Amniotic stem cell (primary cell): ENCODE measurements at regions not wholly inside any gene's neighbourhood (a gene's known extent, or its start where the extent isn't known, plus 50 kb on each side); places are given as distances from the start of the nearest gene placed in this dataset.

ENCODE experiments used
- DNase-seq: peaks from one replicate; lab custom pipeline; 2025; lab: John Stamatoyannopoulos, UW

DNA sequence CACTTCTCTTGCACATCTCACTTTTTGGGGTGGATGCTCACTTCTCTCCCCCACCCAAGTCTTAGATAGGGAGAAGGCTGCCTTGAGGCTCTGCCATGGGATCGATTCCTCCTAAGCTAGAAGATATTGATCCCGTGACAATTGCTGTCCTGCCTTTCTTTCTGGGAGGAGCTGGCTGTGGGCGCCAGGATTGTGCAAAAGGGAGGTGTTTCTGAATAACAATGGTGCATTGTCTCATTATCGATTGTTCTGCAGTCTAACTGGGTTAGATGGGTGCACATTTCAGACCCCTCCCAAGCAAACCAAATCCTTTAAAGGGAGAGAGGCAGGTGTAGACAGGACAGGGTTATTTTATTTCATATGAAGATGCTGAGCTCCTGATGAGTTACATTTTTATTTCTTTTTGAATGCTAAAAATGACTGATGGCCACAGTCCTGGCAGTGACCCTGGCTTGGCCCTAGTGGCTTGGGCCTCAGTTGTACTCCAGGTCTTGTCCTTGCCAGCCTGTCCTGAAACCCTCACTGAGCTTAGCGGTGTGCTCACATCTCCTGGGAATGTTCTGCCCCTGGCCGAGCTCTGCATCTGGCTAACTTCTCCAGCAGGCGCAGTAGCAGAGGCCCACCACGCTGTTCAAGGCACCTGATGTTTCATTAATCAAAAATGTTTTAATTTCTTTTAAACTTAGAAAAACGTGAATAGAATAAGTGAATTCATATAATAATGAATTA lies 99.0 kb upstream of the KAZN start:
- DNase-seq, result no peak

DNA sequence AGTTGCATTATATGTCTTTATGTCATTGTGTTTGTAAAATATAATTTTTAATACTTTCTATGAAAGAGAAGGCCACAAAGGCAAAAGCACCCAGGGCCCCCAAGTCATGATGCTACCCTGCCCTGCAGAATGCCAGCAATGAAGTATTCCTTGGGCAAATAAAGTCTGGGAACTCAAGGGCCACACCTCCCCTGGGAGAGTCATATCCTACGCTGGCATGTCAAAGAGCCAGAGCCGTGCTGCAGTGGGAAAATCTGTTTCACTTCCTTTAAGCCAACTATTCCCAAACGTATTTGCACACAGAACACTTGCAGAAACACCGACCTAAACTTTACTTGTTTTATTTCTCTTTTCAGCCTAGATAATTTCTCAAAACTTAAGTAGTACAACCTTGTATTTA lies 98.4 kb upstream of the KAZN start:
- DNase-seq, result no peak

DNA sequence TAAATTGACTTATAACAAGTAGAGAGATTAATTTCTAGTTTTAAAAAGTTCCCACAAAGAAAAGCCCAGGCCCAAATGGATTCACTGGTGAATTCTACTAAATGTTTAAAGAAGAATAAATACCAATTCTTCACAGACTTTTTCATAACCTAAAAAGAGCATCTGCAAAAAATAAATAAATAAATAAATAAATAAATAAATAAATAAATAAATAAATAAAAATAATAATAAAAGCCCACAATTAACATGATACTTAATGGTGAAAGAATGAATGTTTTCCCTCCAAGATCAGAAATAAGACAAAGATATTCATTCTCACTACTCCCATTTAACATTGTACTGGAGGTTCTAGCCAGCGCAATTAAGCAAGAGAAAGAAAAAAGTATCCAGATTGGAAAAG lies 97.6 kb upstream of the KAZN start:
- no peak for DNase-seq

DNA sequence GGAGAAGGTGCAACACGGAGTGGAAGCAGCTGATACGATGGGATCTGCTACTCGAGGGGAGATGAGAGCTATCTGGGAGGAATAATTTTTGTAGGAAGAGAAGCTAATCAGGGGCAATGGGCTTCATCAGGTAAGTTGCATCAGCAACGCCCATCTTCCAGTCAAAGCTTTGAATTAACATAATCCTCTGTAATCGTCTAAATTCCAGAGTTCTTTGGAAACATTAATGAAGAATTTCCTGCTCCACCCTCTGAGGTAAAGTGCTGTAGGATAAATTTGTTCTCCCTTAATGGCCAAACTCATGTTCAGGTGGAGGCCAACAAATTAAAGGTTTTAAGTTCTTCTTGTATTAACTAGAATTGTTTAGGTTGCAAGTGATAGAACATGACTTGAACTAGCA lies 94.0 kb upstream of the KAZN start:
- DNase-seq, result no peak

DNA sequence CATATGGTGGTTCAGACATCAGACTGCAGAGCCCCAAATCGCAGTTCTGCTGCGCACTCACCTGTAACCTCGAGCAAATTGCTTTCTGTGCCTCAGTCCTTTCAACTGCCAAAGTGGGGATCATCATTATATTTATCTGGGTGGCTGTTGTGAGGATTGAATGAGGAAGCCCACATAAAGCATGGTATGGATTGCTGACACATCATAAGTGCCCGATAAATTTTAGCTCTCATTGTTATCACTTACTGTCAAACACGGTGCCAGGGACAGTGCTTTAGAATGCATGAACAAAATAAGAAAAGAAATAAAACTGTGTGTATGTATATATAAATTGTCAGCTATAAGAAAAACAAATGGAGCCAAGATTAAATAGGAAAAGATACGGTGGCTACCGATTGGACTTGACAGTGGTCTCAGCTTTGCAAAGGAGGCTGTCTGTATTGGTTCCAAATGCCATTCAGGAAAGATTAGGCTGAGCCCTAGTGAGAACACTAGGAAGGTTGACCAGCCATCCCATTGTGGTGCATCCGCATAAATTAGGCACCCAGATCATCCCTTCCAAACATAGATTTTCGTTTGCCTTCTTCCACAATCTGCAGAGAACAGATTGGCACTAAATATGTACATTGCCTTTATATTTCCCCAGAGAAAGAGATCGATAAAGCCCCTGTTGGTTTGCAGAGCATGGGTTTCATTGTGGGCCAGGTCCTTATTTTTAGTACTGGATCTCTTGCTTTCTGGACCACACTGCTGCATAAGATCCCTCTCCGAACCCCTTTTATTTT lies 91.8 kb upstream of the KAZN start:
- no peak for DNase-seq

DNA sequence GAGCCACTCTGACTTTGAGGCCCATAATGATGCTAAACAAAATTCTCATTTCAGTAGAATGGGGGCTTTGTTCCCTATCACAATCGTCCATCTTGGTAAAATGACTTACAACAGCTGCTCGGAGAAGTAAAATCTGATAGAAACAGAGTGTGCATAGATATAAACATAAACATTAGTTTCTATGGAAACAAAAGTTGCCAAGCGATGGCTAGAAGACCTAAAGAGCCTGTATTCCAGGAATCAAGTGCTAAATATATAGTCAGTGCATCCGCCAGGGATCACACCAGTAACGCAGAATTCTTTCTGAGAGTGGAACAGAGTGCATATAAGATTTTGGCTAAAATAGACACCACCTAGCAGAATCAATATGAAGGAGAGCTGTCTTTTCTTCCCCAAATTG lies 91.2 kb upstream of the KAZN start:
- DNase-seq, result no peak

DNA sequence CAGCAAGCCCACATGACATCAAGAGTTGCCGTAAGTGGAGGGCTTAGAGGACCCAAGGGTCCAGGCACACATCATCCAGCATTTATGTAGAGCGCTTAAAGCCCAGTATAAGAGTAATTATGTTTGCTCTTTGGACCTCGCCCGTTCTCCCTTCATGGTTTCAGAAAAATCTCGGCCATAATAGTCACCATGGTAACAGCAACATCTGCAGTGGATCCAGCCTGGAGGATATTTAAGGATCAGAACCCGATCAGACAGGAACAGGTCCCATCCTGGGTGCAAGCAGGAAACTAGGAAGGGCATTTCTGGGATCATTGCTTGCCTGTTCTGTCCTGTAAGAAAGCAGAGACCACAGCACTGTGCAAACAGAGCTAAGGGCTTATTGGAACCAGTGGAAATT lies 89.9 kb upstream of the KAZN start:
- no peak for DNase-seq

DNA sequence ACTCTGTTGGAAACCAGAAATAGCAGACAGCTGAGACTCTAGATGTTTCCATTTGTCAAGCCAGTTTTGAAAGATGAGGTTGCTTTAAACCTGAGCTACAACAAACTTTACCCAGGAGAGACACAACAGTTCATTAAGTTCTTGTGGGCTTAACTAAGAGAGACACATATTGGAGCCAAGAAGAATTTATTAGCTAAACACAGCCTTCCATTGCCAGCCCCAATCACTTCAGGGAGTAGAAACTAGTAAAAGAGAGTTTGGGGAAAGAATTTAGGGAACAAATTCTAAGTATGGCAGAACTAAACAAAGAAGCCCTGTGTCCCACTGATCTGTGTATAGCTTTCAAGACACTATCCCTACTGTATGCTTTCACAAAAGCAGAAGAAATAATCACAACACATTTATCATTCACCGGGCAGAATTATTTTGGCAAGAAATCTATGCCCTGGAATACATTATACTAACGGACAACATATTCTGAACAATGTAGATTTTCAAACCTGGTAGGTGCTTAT lies 87.3 kb upstream of the KAZN start:
- DNase-seq, result no peak

DNA sequence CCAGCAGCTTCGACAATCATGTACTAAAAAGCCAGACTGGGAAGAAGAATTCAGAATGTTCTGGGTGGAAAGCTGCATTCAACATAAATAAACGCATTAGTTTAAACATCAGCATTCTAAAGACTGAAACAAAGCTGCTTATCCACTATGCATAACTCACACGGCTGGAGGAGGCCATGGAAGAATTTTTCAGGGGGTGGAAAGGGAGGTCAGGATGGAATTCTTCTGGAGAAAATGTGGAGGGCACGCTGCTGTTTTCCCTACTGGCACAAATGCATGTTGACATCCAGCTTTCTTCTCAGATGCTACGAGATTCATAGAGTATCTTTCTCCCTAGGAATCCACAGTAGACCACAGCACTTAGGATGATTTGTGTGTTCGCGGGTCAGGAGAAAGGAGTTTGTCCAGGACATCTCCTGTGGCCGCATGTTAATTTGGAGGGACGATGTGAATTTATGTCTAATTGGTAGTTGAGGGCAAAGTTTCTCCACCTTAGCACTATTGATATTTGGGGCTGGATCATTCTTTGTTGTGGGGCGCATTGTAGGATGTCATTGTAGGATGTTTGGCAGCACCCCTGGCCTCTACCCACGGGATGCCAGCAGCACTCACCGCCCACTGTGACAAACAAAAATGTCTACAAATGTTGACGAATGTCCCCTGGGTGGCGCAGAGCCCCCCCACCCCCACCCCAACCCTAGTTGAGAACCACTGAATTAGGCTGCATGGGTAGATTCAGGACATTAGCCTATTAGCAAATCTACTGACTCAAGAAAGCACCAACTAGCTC lies 86.5 kb upstream of the KAZN start:
- DNase-seq, result no peak

DNA sequence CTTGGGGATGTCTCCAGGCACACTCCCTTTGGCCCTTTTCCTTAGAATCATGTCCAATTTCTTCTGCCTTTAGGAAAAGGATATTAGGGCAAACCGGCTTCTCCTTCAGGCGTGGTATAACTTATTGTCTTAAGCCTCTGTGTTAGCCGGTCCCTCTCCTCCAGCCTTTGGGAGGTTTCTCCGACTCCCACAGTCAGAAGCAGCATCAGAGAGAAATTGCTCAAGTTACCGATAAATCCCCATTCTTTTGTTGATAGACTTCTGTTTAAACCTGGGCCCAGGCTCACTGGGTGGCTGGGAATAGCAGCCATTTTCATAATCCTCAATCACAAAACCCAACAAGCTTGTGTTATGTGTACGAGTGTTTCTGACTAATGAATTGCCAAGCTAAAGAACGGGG lies 85.4 kb upstream of the KAZN start:
- DNase-seq, result no peak

DNA sequence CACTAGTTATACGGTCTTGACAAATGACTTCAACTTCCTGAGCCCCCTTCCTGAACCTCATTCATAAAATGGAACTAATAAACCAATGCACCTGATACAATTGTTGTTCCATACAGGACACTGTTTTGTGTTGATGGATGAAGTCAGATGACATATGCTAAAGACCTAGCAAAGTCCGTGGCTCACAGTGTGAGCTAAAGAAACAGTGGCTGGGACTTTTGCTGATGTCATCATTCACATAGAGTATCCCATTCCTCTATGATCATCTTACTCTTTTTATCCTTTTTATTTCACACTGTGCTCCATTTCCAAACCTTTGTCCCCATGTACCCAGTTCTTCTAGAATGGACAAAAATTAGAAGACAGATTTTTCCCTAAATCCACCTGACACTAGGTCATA lies 83.7 kb upstream of the KAZN start:
- no peak for DNase-seq

DNA sequence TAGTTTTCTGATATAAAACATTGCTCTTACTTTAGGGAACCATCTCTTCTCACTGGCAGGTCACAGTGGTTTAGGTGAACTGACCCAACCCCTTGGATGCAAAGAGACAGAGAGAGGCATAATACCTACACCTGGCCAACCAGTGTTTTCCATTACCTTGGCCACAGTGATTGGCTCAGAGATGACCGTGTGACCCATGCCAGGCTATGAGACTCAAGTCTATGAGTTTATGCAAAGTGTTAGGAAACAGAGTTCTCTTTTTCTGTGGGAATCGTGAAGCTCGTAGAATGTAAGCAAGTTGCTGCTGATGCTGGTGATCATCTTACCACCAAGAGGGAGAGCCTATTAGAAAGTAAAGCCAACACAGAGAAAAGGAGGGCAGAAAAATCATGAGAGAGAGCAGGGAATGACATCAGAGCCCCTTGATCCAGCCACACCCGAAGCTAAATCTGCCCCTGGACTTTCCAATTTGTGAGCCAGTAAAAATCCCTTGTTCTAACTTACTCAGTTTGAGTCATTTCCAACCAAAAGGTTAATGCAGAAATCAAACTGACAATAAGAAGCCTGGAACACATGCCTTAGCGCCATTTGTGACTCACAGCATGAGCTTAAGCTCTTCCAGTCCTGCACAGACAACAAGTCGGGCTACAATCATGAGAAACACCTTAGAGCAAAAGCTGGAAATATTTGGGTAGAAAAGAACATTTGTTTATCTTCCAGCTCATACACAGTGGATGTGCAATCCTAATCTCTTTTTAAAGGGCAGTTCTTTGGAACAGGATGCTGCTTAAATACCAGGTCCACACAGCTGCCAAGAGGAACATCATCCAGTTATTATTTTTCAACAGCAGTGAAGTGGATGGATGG lies 81.3 kb upstream of the KAZN start:
- DNase-seq, result peak; percentile 89

DNA sequence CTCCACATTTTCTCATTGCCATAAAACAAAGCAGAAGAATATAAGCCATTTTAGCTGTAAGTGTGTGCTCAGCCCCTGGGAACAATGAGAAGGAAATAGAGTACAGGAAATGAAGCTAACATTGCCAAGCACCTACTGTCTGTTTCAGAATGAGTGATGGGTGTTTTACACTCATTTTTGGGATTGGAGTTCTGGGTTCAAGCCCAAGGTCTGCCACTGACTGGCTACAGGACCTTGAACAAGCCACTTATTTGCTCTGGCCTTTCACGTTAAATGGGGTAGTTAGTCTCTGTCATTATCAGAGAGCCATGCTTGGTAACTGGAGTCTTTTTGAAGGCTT lies 80.7 kb upstream of the KAZN start:
- DNase-seq, result no peak

DNA sequence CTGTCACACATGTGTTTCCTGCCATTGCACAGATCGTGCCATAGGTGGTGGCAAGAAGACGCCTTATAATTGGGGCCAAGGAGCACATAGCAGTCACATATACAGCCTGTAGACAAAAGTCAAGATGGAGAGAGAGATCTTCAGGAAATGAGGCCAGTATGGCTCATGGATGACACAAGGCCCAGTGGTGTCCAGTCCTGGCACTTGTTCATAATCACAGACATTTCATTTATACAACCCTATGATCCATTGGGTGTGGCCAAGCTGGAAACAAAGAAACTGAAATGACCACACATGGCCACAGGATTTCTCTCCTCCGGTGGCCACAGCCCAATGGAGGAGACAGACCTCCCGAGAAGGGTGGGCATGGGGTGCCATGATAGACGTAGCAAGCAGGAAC lies 78.5 kb upstream of the KAZN start:
- no peak for DNase-seq

DNA sequence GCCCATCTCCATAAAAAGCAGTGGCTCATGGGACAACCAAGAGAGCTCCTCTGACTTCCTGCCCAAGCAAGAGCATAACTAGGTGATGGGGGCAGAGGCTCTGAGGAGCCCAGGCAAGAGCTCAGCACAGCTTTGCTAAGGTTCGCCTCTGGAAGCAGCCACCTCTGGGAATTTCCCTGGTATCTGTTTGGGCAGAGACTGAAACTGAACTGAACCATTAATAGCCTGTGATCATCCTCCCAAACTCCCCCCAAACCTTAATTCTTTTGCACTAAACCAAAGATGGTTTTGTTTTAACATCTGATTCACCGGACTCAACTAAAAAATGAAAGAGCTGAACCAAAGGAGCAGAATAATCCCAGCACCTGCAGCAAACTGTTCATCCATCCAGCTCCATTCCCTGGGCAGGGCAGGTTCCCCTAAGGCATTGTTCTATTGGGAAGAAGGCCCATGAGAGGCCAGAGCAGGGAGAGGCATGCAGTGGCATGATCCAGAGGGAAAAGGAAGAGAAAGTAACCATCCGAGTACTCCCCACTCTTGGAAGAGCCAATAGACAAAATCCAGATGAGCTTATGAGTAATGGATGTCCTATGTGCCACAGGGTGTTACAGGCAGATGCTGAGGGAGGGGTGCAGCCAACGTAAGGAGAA lies 77.8 kb upstream of the KAZN start:
- DNase-seq, result no peak

DNA sequence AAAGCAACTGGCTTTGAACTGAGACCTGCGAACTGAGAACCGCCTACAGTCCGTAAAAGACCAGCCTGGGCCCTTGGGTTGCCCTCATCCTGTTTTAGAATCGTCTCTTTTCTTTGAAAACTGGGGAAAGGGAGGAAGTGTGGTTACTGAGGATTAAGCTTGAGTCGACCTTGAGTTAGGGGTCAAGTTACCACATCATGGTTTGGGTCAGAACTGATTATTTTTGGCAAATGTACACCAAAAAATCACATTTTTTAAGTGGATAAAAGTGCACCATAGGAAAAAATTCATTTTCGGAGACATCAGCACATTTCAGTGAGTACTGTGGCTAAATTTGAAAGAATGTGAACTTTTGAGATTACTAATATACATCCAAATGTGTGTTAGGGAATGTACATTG lies 76.9 kb upstream of the KAZN start:
- no peak for DNase-seq

DNA sequence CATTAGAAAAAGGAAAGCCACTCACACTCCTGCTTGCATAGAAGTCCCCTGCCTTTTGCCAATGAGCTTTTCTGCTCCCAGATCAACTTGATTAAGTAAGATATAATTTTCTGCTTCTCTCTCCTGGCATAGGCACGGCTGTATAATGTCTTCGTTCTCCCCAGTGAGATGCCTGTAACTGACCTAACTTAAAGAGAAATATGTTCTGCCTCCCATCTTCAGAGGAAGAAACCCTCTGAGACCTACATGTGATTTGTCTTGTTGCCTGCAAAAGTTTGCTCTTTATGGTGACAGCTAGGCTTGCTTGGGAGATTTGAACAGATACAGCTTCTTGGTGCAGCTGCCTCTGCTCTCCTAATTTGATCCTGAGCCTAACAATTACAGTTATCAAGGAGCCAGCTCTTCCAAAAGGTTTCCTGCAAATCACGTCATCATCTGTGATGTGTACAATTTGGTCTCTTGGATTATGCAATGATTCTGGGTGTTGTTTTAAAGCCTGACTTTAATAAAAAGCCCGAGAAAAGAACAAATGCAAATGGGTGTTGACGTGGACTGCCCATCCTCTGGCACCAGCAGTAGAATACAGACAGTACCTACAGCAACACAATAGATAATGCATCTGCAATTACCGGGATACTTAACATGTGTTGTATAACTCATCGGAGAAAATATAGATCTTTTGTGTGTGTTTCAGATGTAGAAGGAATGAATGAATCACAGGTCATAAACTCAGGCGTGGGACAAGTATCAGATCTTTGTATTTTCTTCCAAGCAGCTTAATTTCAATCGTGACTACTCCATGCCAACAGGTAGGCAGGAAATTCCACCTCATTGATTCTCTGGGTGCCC lies 76.2 kb upstream of the KAZN start:
- no peak for DNase-seq

DNA sequence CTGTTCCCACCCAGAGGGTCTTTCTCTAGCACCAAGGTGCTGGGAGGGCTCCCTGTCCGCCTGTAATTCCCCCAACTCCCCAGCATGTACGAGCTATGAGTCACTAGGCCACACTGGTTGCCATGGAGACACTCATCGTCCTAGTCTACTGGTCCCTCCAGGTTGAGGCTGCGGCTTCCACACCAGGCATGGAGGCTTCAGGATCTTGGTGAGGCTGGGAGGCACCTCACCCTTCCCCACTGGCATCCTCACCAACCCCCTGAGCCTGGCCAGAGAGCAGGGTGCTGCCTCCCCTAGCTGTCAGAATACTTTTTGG lies 75.6 kb upstream of the KAZN start:
- no peak for DNase-seq

DNA sequence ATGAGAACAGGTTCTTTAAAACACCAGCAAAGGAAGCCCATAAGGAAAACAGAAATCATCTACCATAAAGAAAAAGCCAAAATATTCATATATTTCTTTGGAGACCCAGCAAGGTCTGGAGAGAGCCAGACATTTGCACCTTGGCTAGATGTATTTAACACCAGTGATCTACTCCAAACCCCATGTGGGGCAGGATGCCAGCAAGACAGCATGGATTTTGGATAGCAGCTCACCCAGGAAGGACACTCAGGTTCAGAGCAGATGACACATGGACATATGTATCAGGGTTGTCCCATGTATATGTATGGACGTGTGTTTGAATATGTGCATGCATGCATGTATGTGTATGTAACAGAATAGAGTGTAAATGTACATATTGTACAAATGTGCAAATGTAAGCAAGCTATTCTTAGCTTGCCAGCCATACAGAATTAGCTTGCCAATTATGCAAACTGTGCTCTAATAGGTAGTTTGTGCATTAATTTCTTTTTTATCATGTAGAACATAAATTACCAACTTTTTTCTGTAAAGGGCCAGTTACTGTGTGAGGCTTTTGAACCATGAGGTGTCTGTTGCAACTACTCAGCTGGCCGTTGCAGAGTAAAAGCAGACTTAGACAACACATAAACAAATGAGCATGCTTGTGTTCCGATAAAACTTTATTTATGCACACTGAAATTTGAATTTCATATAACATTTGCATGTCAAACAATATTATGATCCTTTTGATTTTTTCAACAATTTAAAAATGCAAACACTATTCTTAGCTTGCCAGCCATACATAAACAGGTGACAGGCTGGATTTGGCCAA lies 73.5 kb upstream of the KAZN start:
- DNase-seq, result no peak

DNA sequence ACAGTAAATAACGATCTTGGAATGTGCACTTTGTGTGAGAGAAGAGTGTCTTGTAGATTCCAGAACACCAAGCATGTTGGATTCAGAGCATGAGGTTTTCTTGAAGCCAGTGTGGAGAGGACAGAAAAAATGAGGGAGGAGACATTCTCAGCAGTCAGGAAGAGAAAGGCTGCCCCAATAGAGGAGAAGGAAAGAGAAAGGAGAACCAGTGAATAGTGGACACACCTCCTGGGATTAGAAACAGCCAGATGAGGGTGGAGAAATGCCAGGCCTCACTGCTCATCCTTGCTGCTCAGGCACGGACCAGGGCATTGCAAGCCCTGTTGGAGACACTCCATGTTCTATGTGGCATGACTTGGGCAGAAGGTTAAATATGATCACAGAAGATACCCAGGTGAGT lies 69.0 kb upstream of the KAZN start:
- DNase-seq, result no peak
